Bronchial epithelial cell (primary cell): ENCODE measurements at regions not wholly inside any gene's neighbourhood (a gene's known extent, or its start where the extent isn't known, plus 50 kb on each side); places are given as distances from the start of the nearest gene placed in this dataset.

Source experiments
- DNase-seq: peaks from one replicate; pipeline ENCODE4 v3.0.0-alpha.2; 2010; ENCODE audit warnings: low read depth
- FAIRE-seq: peaks from 2 replicates; lab custom pipeline; 2011; peaks lifted over from hg19 to GRCh38; lab: Jason Lieb, UNC
- H3K27me3 ChIP-seq: 2 replicates; pipeline ENCODE4 v1.5.1; 2011; ENCODE audit warnings: low read length; ENCODE audit not compliant: control insufficient read depth, insufficient read depth
- H3K36me3 ChIP-seq: 2 replicates; pipeline ENCODE4 v1.5.1; 2011; ENCODE audit warnings: low read length; ENCODE audit not compliant: control insufficient read depth, insufficient read depth
- H3K4me3 ChIP-seq: 2 replicates; pipeline ENCODE4 v1.5.1; 2011; ENCODE audit warnings: mild to moderate bottlenecking, low read depth, low read length, control low read depth
- TF ChIP-seq, protein P1 (sequence below): IDR thresholded peaks from 2 replicates; pipeline ENCODE4 v1.5.1; 2011; ENCODE audit warnings: mild to moderate bottlenecking, moderate library complexity, low read length, control low read depth, inconsistent platforms; ENCODE audit not compliant: insufficient read depth, severe bottlenecking

DNA sequence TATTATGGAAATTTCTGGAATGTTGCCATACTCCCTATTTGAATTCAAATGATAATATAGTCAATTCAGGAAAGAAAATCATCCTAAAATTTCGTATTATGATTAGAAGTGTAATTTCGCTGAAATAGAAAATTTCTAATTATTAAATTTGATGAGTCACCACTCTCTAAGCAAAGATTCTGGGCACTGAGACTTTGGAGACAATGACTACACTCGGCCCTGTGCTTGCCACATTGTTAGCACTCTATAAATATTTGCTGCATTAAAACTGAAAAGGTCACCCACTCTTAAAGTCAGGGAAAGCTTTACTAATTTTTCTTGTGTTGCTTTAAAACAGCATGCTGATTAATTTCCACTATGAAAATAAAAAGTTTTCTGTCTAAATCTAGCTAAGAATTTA lies 240.3 kb downstream of the TLE4 start:
- no peak for DNase-seq
- H3K36me3 ChIP-seq, result no peaks in the 10 kb centered on the region
- no peak overlapping the region for H3K4me3 ChIP-seq
- TF ChIP-seq, protein P1, sequence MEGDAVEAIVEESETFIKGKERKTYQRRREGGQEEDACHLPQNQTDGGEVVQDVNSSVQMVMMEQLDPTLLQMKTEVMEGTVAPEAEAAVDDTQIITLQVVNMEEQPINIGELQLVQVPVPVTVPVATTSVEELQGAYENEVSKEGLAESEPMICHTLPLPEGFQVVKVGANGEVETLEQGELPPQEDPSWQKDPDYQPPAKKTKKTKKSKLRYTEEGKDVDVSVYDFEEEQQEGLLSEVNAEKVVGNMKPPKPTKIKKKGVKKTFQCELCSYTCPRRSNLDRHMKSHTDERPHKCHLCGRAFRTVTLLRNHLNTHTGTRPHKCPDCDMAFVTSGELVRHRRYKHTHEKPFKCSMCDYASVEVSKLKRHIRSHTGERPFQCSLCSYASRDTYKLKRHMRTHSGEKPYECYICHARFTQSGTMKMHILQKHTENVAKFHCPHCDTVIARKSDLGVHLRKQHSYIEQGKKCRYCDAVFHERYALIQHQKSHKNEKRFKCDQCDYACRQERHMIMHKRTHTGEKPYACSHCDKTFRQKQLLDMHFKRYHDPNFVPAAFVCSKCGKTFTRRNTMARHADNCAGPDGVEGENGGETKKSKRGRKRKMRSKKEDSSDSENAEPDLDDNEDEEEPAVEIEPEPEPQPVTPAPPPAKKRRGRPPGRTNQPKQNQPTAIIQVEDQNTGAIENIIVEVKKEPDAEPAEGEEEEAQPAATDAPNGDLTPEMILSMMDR, result no peak
- no peak for FAIRE-seq
- H3K27me3 ChIP-seq, result no peaks in the 10 kb centered on the region

DNA sequence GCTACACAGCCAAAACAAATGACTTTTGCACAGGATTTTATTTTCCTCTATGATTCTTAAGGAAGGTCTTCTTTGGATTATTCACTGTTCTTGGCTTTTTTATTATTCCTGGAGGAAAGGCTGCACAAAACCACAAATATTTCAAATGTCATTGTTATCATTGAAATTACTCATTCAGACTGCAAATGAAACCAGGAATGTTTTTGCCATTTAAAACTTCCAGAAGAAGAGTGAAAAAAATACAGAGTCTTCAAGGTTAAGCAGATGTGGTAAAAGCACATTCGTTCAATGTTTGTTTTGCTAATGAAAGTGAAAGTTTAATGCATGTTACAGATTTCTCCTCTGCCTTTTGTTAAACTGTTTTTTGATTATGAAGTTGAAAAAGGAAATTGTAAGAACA lies 238.2 kb downstream of the TLE4 start:
- H3K4me3 ChIP-seq, result no peak overlapping the region
- FAIRE-seq, result no peak
- peak; percentile 59 for DNase-seq

GRCh38 chr9:79809316-79809876 lies 237.6 kb downstream of the TLE4 start:
- FAIRE-seq (no peak), DNase-seq (no peak)

More for the DNA sequence above, 238.2 kb downstream of the TLE4 start:
- H3K27me3 ChIP-seq, result no peaks in the 10 kb centered on the region
- H3K36me3 ChIP-seq, result no peaks in the 10 kb centered on the region
- TF ChIP-seq, protein P1, result no peak

GRCh38 chr9:79807971-79808370 lies 236.2 kb downstream of the TLE4 start:
- TF ChIP-seq, protein P1, result no peak
- H3K27me3 ChIP-seq, result no peaks in the 10 kb centered on the region
- FAIRE-seq, result no peak
- no peak for DNase-seq
- no peak overlapping the region for H3K4me3 ChIP-seq
- no peaks in the 10 kb centered on the region for H3K36me3 ChIP-seq

More at GRCh38 chr9:79809316-79809876, 237.6 kb downstream of the TLE4 start:
- no peaks in the 10 kb centered on the region for H3K27me3 ChIP-seq
- H3K36me3 ChIP-seq, result no peaks in the 10 kb centered on the region
- H3K4me3 ChIP-seq, result no peak overlapping the region
- TF ChIP-seq, protein P1, result no peak

DNA sequence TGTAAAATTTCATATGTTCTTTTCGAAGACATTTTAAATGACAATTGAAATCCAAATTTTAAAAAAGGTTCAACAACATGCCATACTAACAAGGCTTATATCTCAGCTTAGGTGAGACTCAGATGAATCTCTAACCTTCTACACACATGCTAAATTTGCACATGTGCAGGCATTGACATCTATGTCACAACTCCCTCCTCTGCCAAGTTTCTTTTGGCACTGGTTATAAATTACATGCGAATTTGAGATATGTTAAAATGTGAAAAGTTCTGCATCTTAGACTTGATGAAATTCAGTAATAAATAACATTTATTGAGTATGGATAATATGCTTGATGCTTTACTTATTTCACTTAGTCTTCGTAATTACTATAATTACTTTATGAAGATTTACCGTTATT lies 234.3 kb downstream of the TLE4 start:
- TF ChIP-seq, protein P1, result no peak
- FAIRE-seq, result no peak
- no peak for DNase-seq
- no peaks in the 10 kb centered on the region for H3K36me3 ChIP-seq
- H3K27me3 ChIP-seq, result no peaks in the 10 kb centered on the region
- H3K4me3 ChIP-seq, result no peak overlapping the region

- DNase-seq (no peak), FAIRE-seq (no peak)
- TF ChIP-seq, protein P1, result no peak
- H3K27me3 ChIP-seq, result no peaks in the 10 kb centered on the region
- no peaks in the 10 kb centered on the region for H3K36me3 ChIP-seq
- H3K4me3 ChIP-seq, result no peak overlapping the region
Measured at GRCh38 chr9:79801459-79801858, 229.7 kb downstream of the TLE4 start.
